ENCODE measurements at regions not wholly inside any gene's neighbourhood (a gene's known extent, or its start where the extent isn't known, plus 50 kb on each side); places are given as distances from the start of the nearest gene placed in this dataset.

DNA sequence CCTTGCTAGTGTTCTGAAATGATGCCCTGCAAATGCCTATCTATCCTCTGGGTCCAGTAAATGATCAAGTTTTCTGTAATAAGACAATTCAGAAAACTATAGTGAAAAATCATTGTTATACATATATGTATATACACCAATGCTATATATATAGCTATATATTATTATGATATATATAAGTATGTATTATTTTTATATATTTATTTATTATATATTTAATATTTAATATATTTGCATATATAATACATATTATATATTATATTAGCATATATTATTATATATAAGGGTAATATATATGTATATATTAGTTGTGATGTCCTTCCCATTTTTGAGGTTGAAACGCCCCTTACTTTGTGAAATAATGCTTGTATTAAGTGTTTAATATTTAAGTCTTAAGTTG is 181.4 kb upstream of the CACNA2D1 start:
- no peak for DNase-seq
- TF ChIP-seq CTCF (IDR thresholded peaks at IDR 0.05), result no peak
- H3K27ac Mint-ChIP-seq, result no peak overlapping the region
- no peaks in the 10 kb centered on the region for H3K36me3 Mint-ChIP-seq (ENCODE audit: low read depth)
- no peaks in the 10 kb centered on the region for H3K4me1 Mint-ChIP-seq
- no peak overlapping the region for H3K4me3 Mint-ChIP-seq
- H3K27me3 Mint-ChIP-seq (ENCODE audit: low read depth, poor library complexity), result no peaks in the 10 kb centered on the region
- no peaks in the 10 kb centered on the region for H3K9me3 Mint-ChIP-seq

- H3K36me3 Mint-ChIP-seq (ENCODE audit: low read depth), result no peaks in the 10 kb centered on the region
- no peak for DNase-seq
- no peak overlapping the region for H3K27ac Mint-ChIP-seq
- H3K27me3 Mint-ChIP-seq (ENCODE audit: low read depth, poor library complexity), result peaks cover 3% of the 10 kb centered on the region
- H3K4me3 Mint-ChIP-seq, result no peak overlapping the region
- no peaks in the 10 kb centered on the region for H3K4me1 Mint-ChIP-seq
- no peak for TF ChIP-seq CTCF (IDR thresholded peaks at IDR 0.05)
- H3K9me3 Mint-ChIP-seq, result no peaks in the 10 kb centered on the region
Measured at GRCh38 chr7:82624337-82624736, 180.8 kb upstream of the CACNA2D1 start.

DNA sequence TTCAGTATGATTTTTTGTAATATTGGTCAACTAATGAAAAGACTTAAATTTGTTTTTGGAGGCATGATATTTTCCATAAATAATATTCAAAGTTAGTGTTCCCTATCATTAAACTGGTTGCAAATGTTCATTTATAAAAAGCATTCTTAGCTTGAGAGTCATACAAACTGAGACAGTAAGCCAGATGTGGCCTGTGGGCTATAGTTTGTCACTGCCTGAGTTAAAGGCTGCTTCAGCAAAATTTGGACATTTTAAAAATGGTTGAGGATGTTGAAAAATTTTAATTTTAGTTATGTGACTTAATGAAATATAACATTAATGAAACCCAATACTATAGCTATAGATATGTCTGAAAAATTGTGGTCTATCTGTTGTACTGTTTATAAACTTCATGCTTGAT is 180.2 kb upstream of the CACNA2D1 start:
- DNase-seq, result no peak
- no peak overlapping the region for H3K27ac Mint-ChIP-seq
- no peaks in the 10 kb centered on the region for H3K9me3 Mint-ChIP-seq
- TF ChIP-seq CTCF (IDR thresholded peaks at IDR 0.05), result no peak
- no peaks in the 10 kb centered on the region for H3K4me1 Mint-ChIP-seq
- no peaks in the 10 kb centered on the region for H3K36me3 Mint-ChIP-seq (ENCODE audit: low read depth)
- peaks cover 3% of the 10 kb centered on the region for H3K27me3 Mint-ChIP-seq (ENCODE audit: low read depth, poor library complexity)
- H3K4me3 Mint-ChIP-seq, result no peak overlapping the region

DNA sequence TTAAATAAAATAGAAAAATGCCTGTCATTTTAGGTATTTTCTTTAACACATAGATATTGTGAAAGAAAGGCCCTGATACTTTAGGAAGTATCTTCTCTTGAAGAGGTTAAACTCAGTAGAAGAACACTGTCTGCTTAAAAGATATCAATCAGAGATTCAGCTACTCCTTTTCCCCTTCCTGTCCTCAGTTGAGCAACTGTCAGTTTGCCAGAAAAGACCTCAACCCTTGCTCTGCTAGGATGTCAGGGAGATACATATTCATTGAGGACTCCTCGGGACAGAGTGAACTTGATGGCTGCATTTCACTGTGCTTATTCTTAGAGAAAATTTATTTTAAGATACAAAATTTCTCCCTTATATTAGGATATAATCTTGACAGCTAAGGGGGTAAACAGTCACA is 173.6 kb upstream of the CACNA2D1 start:
- TF ChIP-seq CTCF (IDR thresholded peaks at IDR 0.05), result no peak
- no peaks in the 10 kb centered on the region for H3K9me3 Mint-ChIP-seq
- H3K36me3 Mint-ChIP-seq (ENCODE audit: low read depth), result no peaks in the 10 kb centered on the region
- H3K27me3 Mint-ChIP-seq (ENCODE audit: low read depth, poor library complexity), result peaks cover 3% of the 10 kb centered on the region
- DNase-seq, result no peak
- no peak overlapping the region for H3K27ac Mint-ChIP-seq
- H3K4me3 Mint-ChIP-seq, result no peak overlapping the region
- H3K4me1 Mint-ChIP-seq, result peaks cover 12% of the 10 kb centered on the region

DNA sequence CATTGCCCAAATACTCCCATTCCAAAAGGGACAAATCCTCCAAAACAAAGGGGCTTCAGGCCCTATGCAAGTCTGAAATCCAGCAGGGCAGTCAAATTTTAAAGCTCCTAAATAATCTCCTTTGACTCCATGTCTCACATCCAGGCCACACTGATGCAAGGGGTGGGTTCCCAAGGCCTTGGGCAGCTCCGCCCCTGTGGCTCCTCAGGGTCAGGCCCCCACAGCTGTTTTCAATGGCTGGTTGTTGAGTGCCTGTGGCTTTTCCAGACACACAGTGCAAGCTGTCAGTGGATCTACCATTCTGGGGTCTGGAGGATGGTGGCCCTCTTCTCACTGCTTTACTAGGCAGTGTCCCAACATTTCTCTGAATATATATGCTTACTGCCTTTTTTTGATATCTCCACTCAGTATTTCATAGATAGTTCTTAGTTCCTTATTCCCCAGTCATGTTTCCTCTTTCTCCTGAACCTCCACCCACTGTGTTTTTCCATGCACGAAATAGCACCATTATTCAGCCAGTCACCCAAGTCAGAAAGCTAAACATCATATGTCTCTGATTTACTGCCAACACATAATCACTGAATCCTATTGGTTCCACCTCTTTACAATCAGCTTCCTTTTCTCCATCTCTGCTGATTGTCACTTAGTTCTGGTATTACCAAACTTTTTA is 172.6 kb upstream of the CACNA2D1 start:
- Mint-ChIP-seq H3K9me3 (no peaks in the 10 kb centered on the region), H3K4me1 (peaks cover 12% of the 10 kb centered on the region), H3K4me3 (no peak overlapping the region), H3K36me3 (ENCODE audit: low read depth) (no peaks in the 10 kb centered on the region), H3K27me3 (ENCODE audit: low read depth, poor library complexity) (peaks cover 3% of the 10 kb centered on the region), H3K27ac (no peak overlapping the region)
- TF ChIP-seq CTCF (IDR thresholded peaks at IDR 0.05), result no peak
- DNase-seq, result peak; percentile 5

DNA sequence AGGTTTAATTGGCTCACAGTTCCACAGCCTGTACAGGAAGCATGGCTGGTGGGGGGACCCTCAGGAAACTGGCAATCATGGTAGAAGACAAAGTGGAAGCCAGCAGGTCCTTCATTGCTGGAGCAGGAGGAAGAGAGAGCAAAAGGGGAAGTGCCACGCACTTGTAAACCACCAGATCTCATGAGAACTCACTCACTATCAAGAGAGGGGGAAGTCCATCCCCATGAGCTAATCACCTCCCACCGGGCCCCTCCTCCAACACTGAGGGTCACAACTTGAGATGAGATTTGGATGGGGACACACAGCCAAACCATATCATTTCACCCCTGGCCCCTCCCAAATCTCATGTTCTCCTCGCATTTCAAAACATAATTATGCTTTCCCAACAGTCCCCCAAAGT is 171.9 kb upstream of the CACNA2D1 start:
- DNase-seq, result no peak
- no peak for TF ChIP-seq CTCF (IDR thresholded peaks at IDR 0.05)
- Mint-ChIP-seq H3K4me1 (peaks cover 12% of the 10 kb centered on the region), H3K9me3 (no peaks in the 10 kb centered on the region), H3K27ac (peak overlapping the region; percentile 40), H3K4me3 (no peak overlapping the region), H3K36me3 (ENCODE audit: low read depth) (no peaks in the 10 kb centered on the region), H3K27me3 (ENCODE audit: low read depth, poor library complexity) (peaks cover 3% of the 10 kb centered on the region)

Data from nephron progenitor cell (in vitro differentiated cells).